ENCODE measurements at regions not wholly inside any gene's neighbourhood (a gene's known extent, or its start where the extent isn't known, plus 50 kb on each side); places are given as distances from the start of the nearest gene placed in this dataset.
A peak's percentile ranks its signal among the peaks of the same experiment; 100 is the strongest.

- DNase-seq = peak; percentile 3
These were observed 353.2 kb downstream of the PDHA2 start for GRCh38 chr4:96193061-96193460.

- DNase-seq = no peak
These were observed 355.1 kb downstream of the PDHA2 start for GRCh38 chr4:96194993-96195392.

- DNase-seq = no peak
These were observed 365.4 kb downstream of the PDHA2 start for GRCh38 chr4:96205143-96205936.

DNA sequence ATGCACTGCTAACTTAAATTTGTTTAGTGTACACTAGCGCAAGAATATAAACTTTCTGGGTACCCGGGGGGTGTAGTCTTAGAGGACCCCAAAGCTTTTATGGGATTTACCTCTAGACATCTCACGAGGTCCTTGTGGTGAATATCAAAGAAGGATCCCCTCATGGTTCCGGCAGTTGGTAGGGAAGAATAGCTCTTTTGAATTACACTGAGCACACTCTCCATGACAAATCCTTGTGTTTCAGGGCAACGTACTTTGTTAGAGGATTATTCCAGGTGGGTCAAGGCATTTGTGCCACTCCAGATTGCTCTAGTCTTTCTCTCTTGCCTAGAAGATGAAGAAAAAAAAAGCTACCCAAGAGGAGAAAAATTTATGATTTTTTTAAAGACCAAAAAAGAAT is 387.6 kb downstream of the PDHA2 start:
- DNase-seq = no peak

- no peak for DNase-seq
These were observed 388.6 kb downstream of the PDHA2 start for GRCh38 chr4:96228463-96228862.

DNA sequence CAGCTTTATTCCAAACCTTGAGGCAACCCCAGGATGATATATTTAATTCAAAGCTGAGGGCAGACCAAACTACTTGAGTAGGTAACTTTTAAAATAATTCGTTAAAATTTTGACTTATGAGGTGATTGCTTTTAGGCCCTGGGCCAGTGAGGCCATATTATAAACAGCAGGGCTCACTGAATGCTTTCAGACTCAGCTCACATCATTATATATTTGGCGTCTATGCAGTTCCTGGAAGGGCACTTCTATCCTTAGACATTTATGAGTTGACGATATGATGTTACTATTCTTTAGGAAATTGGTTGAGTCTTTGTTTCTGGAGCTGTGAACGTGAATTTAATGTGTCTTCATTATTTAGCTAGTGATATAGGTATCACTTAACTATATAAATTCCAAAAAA is 400.1 kb downstream of the PDHA2 start:
- DNase-seq = no peak

DNA sequence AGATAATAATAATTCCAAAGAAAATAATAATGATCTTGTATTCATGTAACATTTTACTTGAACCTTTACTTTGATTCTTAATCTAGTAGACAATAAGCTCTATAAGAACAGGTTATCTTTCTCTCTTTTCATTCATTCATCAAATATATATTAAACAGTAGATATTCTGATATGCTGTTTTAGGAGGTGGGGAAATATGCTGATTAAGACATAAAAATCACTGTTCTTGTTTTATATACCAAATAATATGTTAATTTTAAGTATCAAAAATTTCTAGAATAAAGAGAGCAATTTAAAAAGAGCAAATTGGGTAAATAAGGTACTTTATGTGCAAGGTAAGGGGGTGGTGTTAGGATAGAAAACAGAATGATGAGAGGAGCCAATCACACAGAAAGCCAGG is 401.9 kb downstream of the PDHA2 start:
- no peak for DNase-seq

GRCh38 chr4:96247096-96247495 is 407.2 kb downstream of the PDHA2 start:
- no peak for DNase-seq

GRCh38 chr4:96248225-96248624 is 408.3 kb downstream of the PDHA2 start:
- no peak for DNase-seq

- no peak for DNase-seq
These were observed 420.3 kb downstream of the PDHA2 start for GRCh38 chr4:96260064-96260682.

DNA sequence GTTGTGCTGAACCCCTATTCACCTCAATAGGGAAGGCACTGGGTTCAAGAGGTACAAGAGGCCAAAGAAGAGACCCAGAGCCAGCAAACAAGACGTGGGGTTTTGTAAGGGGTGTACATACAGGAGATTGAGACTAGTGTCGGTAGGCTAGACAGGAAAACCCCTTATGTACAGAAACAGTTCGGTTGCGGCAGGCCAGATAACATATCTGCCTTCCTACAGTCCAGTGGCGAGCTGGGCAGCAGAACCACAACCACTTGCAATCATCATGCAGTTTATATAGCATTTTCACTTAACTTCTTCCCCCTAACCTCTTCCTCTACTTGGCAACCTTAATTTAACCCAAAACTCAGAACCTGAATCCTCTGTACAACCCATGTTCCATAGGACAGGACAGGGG is 422.2 kb downstream of the PDHA2 start:
- DNase-seq = no peak

- DNase-seq = no peak
These were observed 423.4 kb downstream of the PDHA2 start for GRCh38 chr4:96263291-96263690.

GRCh38 chr4:96264941-96265463 is 425.1 kb downstream of the PDHA2 start:
- DNase-seq = no peak

- no peak for DNase-seq
These were observed 453.9 kb downstream of the PDHA2 start for GRCh38 chr4:96293806-96294205.

DNA sequence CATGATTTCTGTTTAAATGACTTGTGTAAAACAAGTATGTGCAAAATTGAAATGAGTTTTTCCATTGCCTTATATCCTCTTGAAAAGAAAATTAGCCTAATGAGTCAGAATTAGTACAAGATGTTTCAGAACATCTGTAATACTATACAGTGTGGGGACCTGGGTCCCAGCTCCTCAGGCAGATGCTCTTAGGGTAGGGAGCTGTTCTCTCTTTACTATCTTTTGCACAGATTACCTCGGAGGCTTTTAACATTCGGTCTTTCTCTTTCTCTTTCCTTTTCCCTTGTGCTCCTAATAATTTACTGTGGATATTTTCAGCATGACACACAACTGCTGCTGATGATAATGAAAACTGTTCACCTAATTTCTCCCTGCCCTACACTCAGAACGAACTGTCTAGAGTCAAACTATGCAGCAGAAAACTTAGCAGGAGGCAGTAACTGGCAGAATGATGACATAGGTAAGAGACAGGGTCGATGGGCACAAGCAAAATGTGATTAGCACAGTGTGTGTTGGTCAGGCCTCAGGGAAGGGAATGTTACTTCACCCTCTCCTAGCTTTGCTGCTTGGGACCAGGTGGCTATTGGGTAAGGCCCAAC is 455.3 kb downstream of the PDHA2 start:
- DNase-seq = no peak

- no peak for DNase-seq
These were observed 461.8 kb downstream of the PDHA2 start for GRCh38 chr4:96301715-96302114.

DNA sequence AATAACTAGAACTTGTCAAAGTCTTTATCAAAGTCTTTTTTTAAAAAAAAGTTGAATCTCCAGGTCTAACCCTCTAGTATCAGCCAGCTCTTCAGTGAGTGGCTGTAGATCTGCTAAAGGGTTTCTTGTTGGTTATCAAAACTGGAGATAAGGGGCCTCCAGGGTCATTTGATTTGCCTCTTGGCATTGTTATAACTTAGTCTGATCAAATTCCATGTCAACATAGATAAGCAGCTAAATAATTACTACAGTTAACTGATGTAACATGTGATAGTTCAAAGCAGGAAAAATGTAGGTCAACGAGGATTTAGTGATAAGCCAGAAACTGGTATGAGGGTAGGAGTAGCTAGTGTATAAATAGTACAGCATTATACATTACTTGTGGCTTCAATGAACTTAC is 465.1 kb downstream of the PDHA2 start:
- no peak for DNase-seq

GRCh38 chr4:96312046-96312685 is 472.3 kb downstream of the PDHA2 start:
- no peak for DNase-seq

- no peak for DNase-seq
These were observed 475.9 kb downstream of the PDHA2 start for GRCh38 chr4:96315815-96316214.

DNA sequence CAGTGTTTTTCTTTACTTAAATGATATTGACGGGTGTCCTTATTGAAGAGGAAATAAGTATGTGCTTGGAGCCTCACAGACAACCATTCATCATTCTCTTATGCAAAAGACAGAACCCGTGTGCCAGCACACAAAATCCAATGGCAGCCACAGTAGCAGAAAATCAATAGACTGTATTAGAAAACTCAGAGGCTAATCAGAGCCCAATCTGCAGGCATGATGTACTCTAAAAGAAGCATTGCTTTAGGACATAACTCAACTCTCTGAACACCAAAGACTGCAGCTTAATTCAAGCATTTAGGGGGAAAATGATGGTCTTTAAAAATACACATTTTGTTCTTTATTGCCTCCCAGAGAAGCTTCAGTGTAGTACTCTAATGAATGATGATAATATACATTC is 476.9 kb downstream of the PDHA2 start:
- no peak for DNase-seq

- DNase-seq = no peak
These were observed 478.0 kb downstream of the PDHA2 start for GRCh38 chr4:96317891-96318290.

GRCh38 chr4:96326846-96327245 is 487.0 kb downstream of the PDHA2 start:
- no peak for DNase-seq

DNA sequence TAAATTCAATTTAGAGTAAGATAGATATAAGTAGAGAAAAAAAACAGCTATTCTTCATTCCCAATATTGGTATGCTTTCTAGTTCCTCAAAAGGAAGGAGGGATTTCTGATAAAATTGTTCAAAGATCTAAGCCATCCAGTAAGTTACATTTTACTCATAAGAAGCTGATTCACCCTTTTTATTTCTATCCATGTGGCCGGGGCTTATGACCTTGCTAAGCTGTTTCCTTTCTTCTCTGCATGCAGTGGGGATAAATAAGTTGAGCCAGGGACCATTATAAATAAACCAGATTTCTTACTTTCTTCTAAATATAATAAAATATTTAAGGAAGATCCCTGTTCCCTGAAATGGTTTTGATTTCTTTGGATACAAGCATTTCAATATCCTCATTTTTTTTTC is 502.3 kb downstream of the PDHA2 start:
- no peak for DNase-seq
